ENCODE measurements at regions not wholly inside any gene's neighbourhood (a gene's known extent, or its start where the extent isn't known, plus 50 kb on each side); places are given as distances from the start of the nearest gene placed in this dataset.
"Not testable (repeated sequence)": the region's sequence is repeated elsewhere in the genome, so short reads cannot be mapped to it uniquely, and the experiment has no call there.

GRCh38 chr19:22515435-22515834 lies 93.3 kb upstream of the ZNF98 start:
- Histone ChIP-seq H2BK15ac (replicated peaks; ENCODE audit: low read depth) (no peak overlapping the region), H3K36me3 (ENCODE audit: control insufficient read depth, insufficient read depth, low read length) (no peaks in the 10 kb centered on the region), H4K5ac (ENCODE audit: low read length) (no peak overlapping the region), H3K56ac (ENCODE audit: low read length) (no peak overlapping the region), H4K8ac (ENCODE audit: low read depth, low read length) (no peak overlapping the region), H3K4me1 (ENCODE audit: control insufficient read depth, low read depth, low read length) (no peaks in the 10 kb centered on the region), H3K79me1 (ENCODE audit: low read length) (no peaks in the 10 kb centered on the region), H2AK5ac (ENCODE audit: low read length) (no peak overlapping the region), H3K18ac (ENCODE audit: low read length) (no peak overlapping the region), H2BK5ac (ENCODE audit: low read length) (no peak overlapping the region), H3K4ac (ENCODE audit: low read depth, low read length) (no peak overlapping the region), H3K27ac (ENCODE audit: low read depth, low read length) (no peak overlapping the region), H2BK120ac (ENCODE audit: low read depth, low read length) (no peak overlapping the region), H3K23ac (ENCODE audit: low read length) (no peak overlapping the region), H3K79me2 (ENCODE audit: control insufficient read depth, insufficient read depth, low read length) (no peaks in the 10 kb centered on the region), H3K4me2 (ENCODE audit: low read length) (no peak overlapping the region), H3K4me3 (ENCODE audit: low read length) (no peak overlapping the region), H3K27me3 (ENCODE audit: insufficient read depth, low read length, poor library complexity) (no peaks in the 10 kb centered on the region), H3K9ac (ENCODE audit: low read length) (no peak overlapping the region)
- no peak for DNase-seq
- WGBS (ENCODE audit: extremely low coverage, insufficient coverage, low lambda C conversion rate), result no CpG with 5 or more reads among the region's 4 CpGs

- H3K4ac ChIP-seq (ENCODE audit: low read depth, low read length), result no peak overlapping the region
- H2AK5ac ChIP-seq (ENCODE audit: low read length), result no peak overlapping the region
- DNase-seq, result no peak
- no peak overlapping the region for H4K8ac ChIP-seq (ENCODE audit: low read depth, low read length)
- no peaks in the 10 kb centered on the region for H3K79me2 ChIP-seq (ENCODE audit: control insufficient read depth, insufficient read depth, low read length)
- no peak overlapping the region for H3K4me3 ChIP-seq (ENCODE audit: low read length)
- no peak overlapping the region for H3K56ac ChIP-seq (ENCODE audit: low read length)
- no peaks in the 10 kb centered on the region for H3K27me3 ChIP-seq (ENCODE audit: insufficient read depth, low read length, poor library complexity)
- H3K18ac ChIP-seq (ENCODE audit: low read length), result no peak overlapping the region
- no CpG with 5 or more reads among the region's 2 CpGs for WGBS (ENCODE audit: extremely low coverage, insufficient coverage, low lambda C conversion rate)
- no peaks in the 10 kb centered on the region for H3K4me1 ChIP-seq (ENCODE audit: control insufficient read depth, low read depth, low read length)
- H2BK5ac ChIP-seq (ENCODE audit: low read length), result no peak overlapping the region
- H2BK15ac ChIP-seq (replicated peaks; ENCODE audit: low read depth), result no peak overlapping the region
- H2BK120ac ChIP-seq (ENCODE audit: low read depth, low read length), result no peak overlapping the region
- no peak overlapping the region for H4K5ac ChIP-seq (ENCODE audit: low read length)
- H3K79me1 ChIP-seq (ENCODE audit: low read length), result no peaks in the 10 kb centered on the region
- no peak overlapping the region for H3K23ac ChIP-seq (ENCODE audit: low read length)
- no peak overlapping the region for H3K27ac ChIP-seq (ENCODE audit: low read depth, low read length)
- no peak overlapping the region for H3K9ac ChIP-seq (ENCODE audit: low read length)
- no peaks in the 10 kb centered on the region for H3K36me3 ChIP-seq (ENCODE audit: control insufficient read depth, insufficient read depth, low read length)
- no peak overlapping the region for H3K4me2 ChIP-seq (ENCODE audit: low read length)
Observed at GRCh38 chr19:22503524-22503923, 81.4 kb upstream of the ZNF98 start.

- Histone ChIP-seq H3K23ac (ENCODE audit: low read length) (no peak overlapping the region), H3K4me3 (ENCODE audit: low read length) (peak overlapping the region; percentile 5)
Observed at GRCh38 chr19:22502766-22503165, 80.6 kb upstream of the ZNF98 start.

GRCh38 chr19:22498831-22499430 lies 76.8 kb upstream of the ZNF98 start:
- not testable (repeated sequence) for H3K23ac ChIP-seq (ENCODE audit: low read length); H3K79me1 ChIP-seq (ENCODE audit: low read length); H2AK5ac ChIP-seq (ENCODE audit: low read length); DNase-seq; H3K4ac ChIP-seq (ENCODE audit: low read depth, low read length); H3K4me2 ChIP-seq (ENCODE audit: low read length); H3K56ac ChIP-seq (ENCODE audit: low read length); H3K27me3 ChIP-seq (ENCODE audit: insufficient read depth, low read length, poor library complexity); H2BK15ac ChIP-seq (replicated peaks; ENCODE audit: low read depth); H3K79me2 ChIP-seq (ENCODE audit: control insufficient read depth, insufficient read depth, low read length); H4K5ac ChIP-seq (ENCODE audit: low read length); H2BK5ac ChIP-seq (ENCODE audit: low read length); H3K4me3 ChIP-seq (ENCODE audit: low read length); H2BK120ac ChIP-seq (ENCODE audit: low read depth, low read length); H3K4me1 ChIP-seq (ENCODE audit: control insufficient read depth, low read depth, low read length); H4K8ac ChIP-seq (ENCODE audit: low read depth, low read length); H3K18ac ChIP-seq (ENCODE audit: low read length); H3K9ac ChIP-seq (ENCODE audit: low read length); H3K27ac ChIP-seq (ENCODE audit: low read depth, low read length); H3K36me3 ChIP-seq (ENCODE audit: control insufficient read depth, insufficient read depth, low read length)
- no CpG with 5 or more reads among the region's 34 CpGs for WGBS (ENCODE audit: extremely low coverage, insufficient coverage, low lambda C conversion rate)

More at GRCh38 chr19:22502766-22503165, 80.6 kb upstream of the ZNF98 start:
- no peak overlapping the region for H2AK5ac ChIP-seq (ENCODE audit: low read length)
- H2BK5ac ChIP-seq (ENCODE audit: low read length), result no peak overlapping the region
- no peak overlapping the region for H3K4me2 ChIP-seq (ENCODE audit: low read length)
- no peak for DNase-seq
- no peaks in the 10 kb centered on the region for H3K79me1 ChIP-seq (ENCODE audit: low read length)
- no peak overlapping the region for H2BK120ac ChIP-seq (ENCODE audit: low read depth, low read length)
- H3K9ac ChIP-seq (ENCODE audit: low read length), result no peak overlapping the region
- whole genome bisulfite sequencing (ENCODE audit: extremely low coverage, insufficient coverage, low lambda C conversion rate), result no CpG with 5 or more reads among the region's 3 CpGs
- no peak overlapping the region for H3K4ac ChIP-seq (ENCODE audit: low read depth, low read length)
- no peaks in the 10 kb centered on the region for H3K79me2 ChIP-seq (ENCODE audit: control insufficient read depth, insufficient read depth, low read length)
- no peak overlapping the region for H4K8ac ChIP-seq (ENCODE audit: low read depth, low read length)
- no peak overlapping the region for H3K27ac ChIP-seq (ENCODE audit: low read depth, low read length)
- H3K27me3 ChIP-seq (ENCODE audit: insufficient read depth, low read length, poor library complexity), result no peaks in the 10 kb centered on the region
- H3K56ac ChIP-seq (ENCODE audit: low read length), result no peak overlapping the region
- no peak overlapping the region for H4K5ac ChIP-seq (ENCODE audit: low read length)
- H2BK15ac ChIP-seq (replicated peaks; ENCODE audit: low read depth), result no peak overlapping the region
- no peaks in the 10 kb centered on the region for H3K4me1 ChIP-seq (ENCODE audit: control insufficient read depth, low read depth, low read length)
- no peaks in the 10 kb centered on the region for H3K36me3 ChIP-seq (ENCODE audit: control insufficient read depth, insufficient read depth, low read length)
- H3K18ac ChIP-seq (ENCODE audit: low read length), result no peak overlapping the region

- H2AK5ac ChIP-seq (ENCODE audit: low read length), result no peak overlapping the region
- H3K79me1 ChIP-seq (ENCODE audit: low read length), result no peaks in the 10 kb centered on the region
- no peak overlapping the region for H2BK15ac ChIP-seq (replicated peaks; ENCODE audit: low read depth)
- no peak for DNase-seq
- H3K4me1 ChIP-seq (ENCODE audit: control insufficient read depth, low read depth, low read length), result no peaks in the 10 kb centered on the region
- H2BK120ac ChIP-seq (ENCODE audit: low read depth, low read length), result no peak overlapping the region
- H4K5ac ChIP-seq (ENCODE audit: low read length), result no peak overlapping the region
- H3K56ac ChIP-seq (ENCODE audit: low read length), result no peak overlapping the region
- WGBS (ENCODE audit: extremely low coverage, insufficient coverage, low lambda C conversion rate), result no CpG with 5 or more reads among the region's 2 CpGs
- no peak overlapping the region for H3K4ac ChIP-seq (ENCODE audit: low read depth, low read length)
- no peak overlapping the region for H3K23ac ChIP-seq (ENCODE audit: low read length)
- no peaks in the 10 kb centered on the region for H3K79me2 ChIP-seq (ENCODE audit: control insufficient read depth, insufficient read depth, low read length)
- H3K27ac ChIP-seq (ENCODE audit: low read depth, low read length), result no peak overlapping the region
- no peak overlapping the region for H3K18ac ChIP-seq (ENCODE audit: low read length)
- no peak overlapping the region for H3K4me3 ChIP-seq (ENCODE audit: low read length)
- H3K27me3 ChIP-seq (ENCODE audit: insufficient read depth, low read length, poor library complexity), result no peaks in the 10 kb centered on the region
- H2BK5ac ChIP-seq (ENCODE audit: low read length), result no peak overlapping the region
- no peak overlapping the region for H3K9ac ChIP-seq (ENCODE audit: low read length)
- H3K4me2 ChIP-seq (ENCODE audit: low read length), result no peak overlapping the region
- no peaks in the 10 kb centered on the region for H3K36me3 ChIP-seq (ENCODE audit: control insufficient read depth, insufficient read depth, low read length)
- H4K8ac ChIP-seq (ENCODE audit: low read depth, low read length), result no peak overlapping the region
Observed at GRCh38 chr19:22491746-22492145, 69.6 kb upstream of the ZNF98 start.

- not testable (repeated sequence) for H2BK120ac ChIP-seq (ENCODE audit: low read depth, low read length); H3K4me3 ChIP-seq (ENCODE audit: low read length); H3K4me1 ChIP-seq (ENCODE audit: control insufficient read depth, low read depth, low read length); DNase-seq; H3K9ac ChIP-seq (ENCODE audit: low read length); H4K5ac ChIP-seq (ENCODE audit: low read length); H2BK15ac ChIP-seq (replicated peaks; ENCODE audit: low read depth); H2AK5ac ChIP-seq (ENCODE audit: low read length); H3K36me3 ChIP-seq (ENCODE audit: control insufficient read depth, insufficient read depth, low read length); H3K4me2 ChIP-seq (ENCODE audit: low read length); H2BK5ac ChIP-seq (ENCODE audit: low read length); H3K23ac ChIP-seq (ENCODE audit: low read length); H3K56ac ChIP-seq (ENCODE audit: low read length); H3K27ac ChIP-seq (ENCODE audit: low read depth, low read length); H3K4ac ChIP-seq (ENCODE audit: low read depth, low read length); H3K79me2 ChIP-seq (ENCODE audit: control insufficient read depth, insufficient read depth, low read length); H3K18ac ChIP-seq (ENCODE audit: low read length); H3K79me1 ChIP-seq (ENCODE audit: low read length); H3K27me3 ChIP-seq (ENCODE audit: insufficient read depth, low read length, poor library complexity); H4K8ac ChIP-seq (ENCODE audit: low read depth, low read length)
- WGBS (ENCODE audit: extremely low coverage, insufficient coverage, low lambda C conversion rate), result no CpG with 5 or more reads among the region's 7 CpGs
Observed at GRCh38 chr19:22483514-22483913, 61.4 kb upstream of the ZNF98 start.

Measured in mesendoderm (in vitro differentiated cells).